HS-5 (cell line): ENCODE measurements at regions not wholly inside any gene's neighbourhood (a gene's known extent, or its start where the extent isn't known, plus 50 kb on each side); places are given as distances from the start of the nearest gene placed in this dataset.

Experiments used
- DNase-seq: peaks from one replicate; pipeline ENCODE4 v3.0.0-alpha.2; 2012; ENCODE audit warnings: low read depth

GRCh38 chr4:96681218-96681617 lies 841.3 kb downstream of the PDHA2 start:
- DNase-seq, result no peak

GRCh38 chr4:96685691-96686090 lies 845.8 kb downstream of the PDHA2 start:
- DNase-seq, result no peak

GRCh38 chr4:96691521-96691920 lies 851.6 kb downstream of the PDHA2 start:
- DNase-seq, result no peak

- no peak for DNase-seq
Observed at GRCh38 chr4:96698831-96699230, 858.9 kb downstream of the PDHA2 start.

GRCh38 chr4:96703265-96703664 lies 863.4 kb downstream of the PDHA2 start:
- no peak for DNase-seq

- DNase-seq, result no peak
Observed at GRCh38 chr4:96708766-96709165, 868.9 kb downstream of the PDHA2 start.

- no peak for DNase-seq
Observed at GRCh38 chr4:96713271-96713850, 873.5 kb downstream of the PDHA2 start.

- DNase-seq, result no peak
Observed at GRCh38 chr4:96729641-96730040, 889.7 kb downstream of the PDHA2 start.

- no peak for DNase-seq
Observed at GRCh38 chr4:96730432-96730831, 890.5 kb downstream of the PDHA2 start.

- DNase-seq, result peak; percentile 58
Observed at GRCh38 chr4:96736352-96736889, 896.5 kb downstream of the PDHA2 start.

GRCh38 chr4:96739101-96739500 lies 899.2 kb downstream of the PDHA2 start:
- no peak for DNase-seq

- DNase-seq, result no peak
Observed at GRCh38 chr4:96742332-96743014, 902.6 kb downstream of the PDHA2 start.

GRCh38 chr4:96744676-96745075 lies 904.8 kb downstream of the PDHA2 start:
- DNase-seq, result no peak

- DNase-seq, result no peak
Observed at GRCh38 chr4:96753216-96753615, 913.3 kb downstream of the PDHA2 start.

GRCh38 chr4:96755569-96756484 lies 915.9 kb downstream of the PDHA2 start:
- DNase-seq, result no peak

- DNase-seq, result no peak
Observed at GRCh38 chr4:96756584-96756983, 916.7 kb downstream of the PDHA2 start.

- no peak for DNase-seq
Observed at GRCh38 chr4:96763546-96763945, 923.7 kb downstream of the PDHA2 start.

GRCh38 chr4:96766359-96766758 lies 926.5 kb downstream of the PDHA2 start:
- no peak for DNase-seq

GRCh38 chr4:96767815-96768480 lies 928.1 kb downstream of the PDHA2 start:
- DNase-seq, result peak; percentile 43

GRCh38 chr4:96775501-96775900 lies 935.6 kb downstream of the PDHA2 start:
- no peak for DNase-seq

- DNase-seq, result no peak
Observed at GRCh38 chr4:96776920-96777527, 937.1 kb downstream of the PDHA2 start.

- no peak for DNase-seq
Observed at GRCh38 chr4:96784336-96784735, 944.4 kb downstream of the PDHA2 start.
